Thyroid gland (tissue), 4 donors: ENCODE measurements at regions not wholly inside any gene's neighbourhood (a gene's known extent, or its start where the extent isn't known, plus 50 kb on each side); places are given as distances from the start of the nearest gene placed in this dataset.

Source experiments
- DNase-seq, 2 donors: peaks; one replicate each; pipeline ENCODE4 v3.0.0-alpha.2; 2019
- H3K27ac ChIP-seq, 3 donors: fragments of 200-600 bp; sonication (generic); 1 replicate in 2 of 3; 2 replicates in 1 of 3; pipeline ENCODE4 v1.5.1; 2016 to 2019; ENCODE audit warnings: mild to moderate bottlenecking in 1 of 3, moderate library complexity in 1 of 3
- H3K27me3 ChIP-seq: fragments of 200-600 bp; sonication (generic); one replicate; pipeline ENCODE4 v1.5.1; 2019
- H3K36me3 ChIP-seq, 2 donors: fragments of 200-600 bp; sonication (generic); one replicate each; pipeline ENCODE4 v1.5.1; 2016 to 2019
- H3K4me1 ChIP-seq, 2 donors: fragments of 200-600 bp; sonication (generic); one replicate each; pipeline ENCODE4 v1.5.1; 2017 to 2019
- H3K4me3 ChIP-seq, 3 donors: fragments of 200-600 bp; sonication (generic); replicated peaks in 1 of 3; 1 replicate in 2 of 3; 2 replicates in 1 of 3; pipeline ENCODE4 v1.5.1; 2016; ENCODE audit warnings: mild to moderate bottlenecking in 1 of 3
- H3K9me3 ChIP-seq: fragments of 200-600 bp; sonication (generic); one replicate; pipeline ENCODE4 v1.5.1; 2017
- CTCF ChIP-seq, 6 experiments: fragments of 200-600 bp in 3 of 6; fragments of 450-650 bp in 3 of 6; sonication (generic) in 3 of 6; IDR thresholded peaks; one replicate each; pipeline ENCODE4 v1.5.1; 2016 to 2019; ENCODE audit warnings: antibody characterized with exemption in 6 of 6, mild to moderate bottlenecking in 2 of 6, inconsistent platforms in 1 of 6, moderate library complexity in 1 of 6
- POLR2A ChIP-seq, 2 donors: fragments of 450-650 bp; IDR thresholded peaks; one replicate each; pipeline ENCODE4 v1.6.1; 2017; ENCODE audit warnings: antibody characterized with exemption in 2 of 2, mild to moderate bottlenecking in 2 of 2, moderate library complexity in 1 of 2
- WGBS, 2 donors: methylation state at CpG; one replicate each; pipeline ENCODE4 v1.1.5; 2017; 5-methylcytosine and 5-hydroxymethylcytosine counted together
- intact Hi-C: fragments of 100-400 bp; cut with DNase I; formaldehyde crosslinking; loops from one replicate; pipeline ENCODE4 v1.15.1; 2023

GRCh38 chr6:125354649-125355048, 52.9 kb upstream of the HDDC2 start:
- Histone ChIP-seq H3K36me3 (no peaks in the 10 kb centered on the region), H3K9me3 (no peaks in the 10 kb centered on the region), H3K27me3 (no peaks in the 10 kb centered on the region), H3K27ac (no peak overlapping the region), H3K4me3 (no peak overlapping the region), H3K4me1 (no peaks in the 10 kb centered on the region)
- 78 to 81% methylated on average over 3 of the region's 3 CpGs for WGBS, 2 donors
- intact Hi-C loops: no loop called here
- no peak for DNase-seq
- TF ChIP-seq POLR2A (IDR thresholded peaks at IDR 0.05) (no peak), CTCF (IDR thresholded peaks at IDR 0.05) (no peak)

- Histone ChIP-seq H3K4me3 (no peak overlapping the region), H3K4me1 (no peaks in the 10 kb centered on the region), H3K9me3 (no peaks in the 10 kb centered on the region), H3K27ac (no peak overlapping the region), H3K27me3 (no peaks in the 10 kb centered on the region), H3K36me3 (no peaks in the 10 kb centered on the region)
- intact Hi-C loops: no loop called here
- DNase-seq: no peak
- 64 to 65% methylated on average over 5 of the region's 5 CpGs for WGBS, 2 donors
- TF ChIP-seq CTCF (IDR thresholded peaks at IDR 0.05): no peak
- no peak for TF ChIP-seq POLR2A (IDR thresholded peaks at IDR 0.05)
These were observed 55.1 kb upstream of the HDDC2 start for GRCh38 chr6:125356884-125357283.

- H3K27ac ChIP-seq: no peak overlapping the region
- no peak overlapping the region for H3K4me3 ChIP-seq
- TF ChIP-seq POLR2A (IDR thresholded peaks at IDR 0.05) (no peak), CTCF (IDR thresholded peaks at IDR 0.05) (no peak)
- 35 to 56% methylated on average over 8 of the region's 8 CpGs for WGBS, 2 donors
- H3K4me1 ChIP-seq: no peaks in the 10 kb centered on the region
- H3K27me3 ChIP-seq: no peaks in the 10 kb centered on the region
- no peaks in the 10 kb centered on the region for H3K36me3 ChIP-seq
- H3K9me3 ChIP-seq: no peaks in the 10 kb centered on the region
- intact Hi-C loops: no loop called here
- DNase-seq: no peak
These were observed 55.9 kb upstream of the HDDC2 start for GRCh38 chr6:125357515-125358256.

- no peak for DNase-seq
- no peak overlapping the region for H3K4me3 ChIP-seq
- no peaks in the 10 kb centered on the region for H3K9me3 ChIP-seq
- no peak for TF ChIP-seq POLR2A (IDR thresholded peaks at IDR 0.05)
- TF ChIP-seq CTCF (IDR thresholded peaks at IDR 0.05): no peak
- intact Hi-C loops: no loop called here
- H3K4me1 ChIP-seq: peaks cover 0 to 3% of the 10 kb centered on the region in 2 donors
- no peaks in the 10 kb centered on the region for H3K27me3 ChIP-seq
- no peaks in the 10 kb centered on the region for H3K36me3 ChIP-seq
- H3K27ac ChIP-seq: no peak overlapping the region
- WGBS, 2 donors: 95 to 96% methylated on average over 3 of the region's 3 CpGs
These were observed 57.1 kb upstream of the HDDC2 start for GRCh38 chr6:125358898-125359297.

- no peaks in the 10 kb centered on the region for H3K27me3 ChIP-seq
- intact Hi-C loops: no loop called here
- no peak overlapping the region for H3K27ac ChIP-seq
- H3K4me3 ChIP-seq: no peak overlapping the region
- H3K36me3 ChIP-seq: no peaks in the 10 kb centered on the region
- peaks cover 0 to 3% of the 10 kb centered on the region in 2 donors for H3K4me1 ChIP-seq
- WGBS, 2 donors: 85 to 91% methylated on average over 2 of the region's 2 CpGs
- DNase-seq: no peak
- no peaks in the 10 kb centered on the region for H3K9me3 ChIP-seq
- no peak for TF ChIP-seq CTCF (IDR thresholded peaks at IDR 0.05)
- no peak for TF ChIP-seq POLR2A (IDR thresholded peaks at IDR 0.05)
These were observed 60.1 kb upstream of the HDDC2 start for GRCh38 chr6:125361868-125362267.
